SK-N-SH treated with all-trans-retinoic acid at 6 μM for 48 hours (cell line): ENCODE measurements at regions not wholly inside any gene's neighbourhood (a gene's known extent, or its start where the extent isn't known, plus 50 kb on each side); places are given as distances from the start of the nearest gene placed in this dataset.

Experiments used
- ATAC-seq: fragments of 200-7000 bp; cut with Tn5 transposase; 3 replicates; pipeline ENCODE4 v1.9.1; 2020; ENCODE audit warnings: mild to moderate bottlenecking, moderate library complexity
- ARNTL ChIP-seq: fragments of 450-650 bp; formaldehyde crosslinking; IDR thresholded peaks from 2 replicates; pipeline ENCODE4 v1.5.0; 2020; ENCODE audit warnings: low read depth, mild to moderate bottlenecking, moderate library complexity, borderline replicate concordance
- BACH2 ChIP-seq: fragments of 250-450 bp; sonication (Bioruptor Pico); IDR thresholded peaks from 2 replicates; pipeline ENCODE4 v1.9.0; 2021; ENCODE audit warnings: mild to moderate bottlenecking, borderline replicate concordance
- CREB5 ChIP-seq: fragments of 250-450 bp; sonication (Bioruptor Pico); IDR thresholded peaks from 2 replicates; pipeline ENCODE4 v1.5.1; 2020; ENCODE audit warnings: low read depth, mild to moderate bottlenecking, moderate library complexity
- CSDC2 ChIP-seq: fragments of 250-450 bp; sonication (Bioruptor Pico); IDR thresholded peaks from 2 replicates; pipeline ENCODE4 v1.5.0; 2020; ENCODE audit warnings: mild to moderate bottlenecking, moderate library complexity
- CSRNP3 ChIP-seq: fragments of 250-450 bp; sonication (Bioruptor Pico); IDR thresholded peaks from 2 replicates; pipeline ENCODE4 v1.5.1; 2021; ENCODE audit warnings: mild to moderate bottlenecking, moderate library complexity
- ESRRG ChIP-seq: fragments of 250-450 bp; sonication (Bioruptor Pico); IDR thresholded peaks from 2 replicates; pipeline ENCODE4 v1.6.1; 2021; ENCODE audit warnings: mild to moderate bottlenecking
- ISL1 ChIP-seq: fragments of 250-450 bp; sonication (Bioruptor Pico); IDR thresholded peaks from 2 replicates; pipeline ENCODE4 v2.1.2; 2022; ENCODE audit warnings: mild to moderate bottlenecking, moderate library complexity
- OSR1 ChIP-seq: fragments of 250-450 bp; sonication (Bioruptor Pico); IDR thresholded peaks from 2 replicates; pipeline ENCODE4 v1.8.0; 2022; ENCODE audit warnings: moderate library complexity, mild to moderate bottlenecking, inconsistent platforms
- PATZ1 ChIP-seq: fragments of 250-450 bp; sonication (Bioruptor Pico); IDR thresholded peaks from 2 replicates; pipeline ENCODE4 v1.8.0; 2020; ENCODE audit warnings: mild to moderate bottlenecking, moderate library complexity, borderline replicate concordance
- POU6F1 ChIP-seq: fragments of 250-450 bp; sonication (Bioruptor Pico); IDR thresholded peaks from 2 replicates; pipeline ENCODE4 v1.8.0; 2021; ENCODE audit warnings: low read depth, mild to moderate bottlenecking, moderate library complexity, borderline replicate concordance
- PPARA ChIP-seq: fragments of 250-450 bp; sonication (Bioruptor Pico); IDR thresholded peaks from 2 replicates; pipeline ENCODE4 v1.5.0; 2020; ENCODE audit warnings: mild to moderate bottlenecking, borderline replicate concordance
- RARB ChIP-seq: fragments of 250-450 bp; sonication (Bioruptor Pico); IDR thresholded peaks from 2 replicates; pipeline ENCODE4 v1.8.0; 2021; ENCODE audit warnings: mild to moderate bottlenecking, moderate library complexity
- SNAI2 ChIP-seq: fragments of 250-450 bp; sonication (Bioruptor Pico); IDR thresholded peaks from 2 replicates; pipeline ENCODE4 v1.5.0; 2020; ENCODE audit warnings: mild to moderate bottlenecking, moderate library complexity
- TCF4 ChIP-seq: fragments of 250-450 bp; sonication (Bioruptor Pico); IDR thresholded peaks from 2 replicates; pipeline ENCODE4 v1.8.0; 2021; ENCODE audit warnings: mild to moderate bottlenecking, moderate library complexity, borderline replicate concordance
- TOX ChIP-seq: fragments of 250-450 bp; sonication (Bioruptor Pico); IDR thresholded peaks from 2 replicates; pipeline ENCODE4 v1.8.0; 2021; ENCODE audit warnings: mild to moderate bottlenecking, moderate library complexity, borderline replicate concordance
- TSHZ2 ChIP-seq: fragments of 250-450 bp; sonication (Bioruptor Pico); IDR thresholded peaks from 2 replicates; pipeline ENCODE4 v1.5.0; 2020; ENCODE audit warnings: mild to moderate bottlenecking, moderate library complexity
- ZC3H10 ChIP-seq: fragments of 250-450 bp; sonication (Bioruptor Pico); IDR thresholded peaks from 2 replicates; pipeline ENCODE4 v1.5.1; 2021; ENCODE audit warnings: mild to moderate bottlenecking, moderate library complexity
- ZFP30 ChIP-seq: fragments of 450-650 bp; formaldehyde crosslinking; IDR thresholded peaks from 2 replicates; pipeline ENCODE4 v1.5.0; 2022; ENCODE audit warnings: mild to moderate bottlenecking, moderate library complexity
- ZNF565 ChIP-seq: fragments of 450-650 bp; formaldehyde crosslinking; conservative IDR thresholded peaks from 2 replicates; pipeline ENCODE4 v1.5.0; 2020; ENCODE audit warnings: low read depth, mild to moderate bottlenecking, moderate library complexity
- ZNF70 ChIP-seq: fragments of 450-650 bp; formaldehyde crosslinking; IDR thresholded peaks from 2 replicates; pipeline ENCODE4 v1.5.0; 2020; ENCODE audit warnings: mild to moderate bottlenecking, moderate library complexity

GRCh38 chr7:25304691-25305090 is 76.4 kb upstream of the NPVF start:
- no peak for ATAC-seq
- TF ChIP-seq ARNTL (CRISPR knock-in tag): no peak
- no peak for TF ChIP-seq TOX (CRISPR knock-in tag)
- TF ChIP-seq CSRNP3: no peak
- TF ChIP-seq POU6F1: no peak
- TF ChIP-seq RARB (CRISPR knock-in tag): no peak
- TF ChIP-seq ZFP30 (CRISPR knock-in tag): no peak
- TF ChIP-seq ZC3H10 (CRISPR knock-in tag): no peak
- TF ChIP-seq OSR1 (CRISPR knock-in tag): no peak
- TF ChIP-seq TSHZ2: no peak
- no peak for TF ChIP-seq CSDC2 (CRISPR knock-in tag)
- TF ChIP-seq SNAI2: no peak
- TF ChIP-seq CREB5 (CRISPR knock-in tag): no peak
- TF ChIP-seq BACH2: no peak
- no peak for TF ChIP-seq PATZ1 (CRISPR knock-in tag)
- TF ChIP-seq PPARA: no peak
- TF ChIP-seq TCF4: no peak

GRCh38 chr7:25305831-25306230 is 77.5 kb upstream of the NPVF start:
- TF ChIP-seq CREB5 (CRISPR knock-in tag) (no peak), PATZ1 (CRISPR knock-in tag) (no peak)
- ATAC-seq: no peak

- no peak for ATAC-seq
- TF ChIP-seq PATZ1 (CRISPR knock-in tag) (no peak), POU6F1 (no peak), ZNF565 (CRISPR knock-in tag) (no peak), ZFP30 (CRISPR knock-in tag) (no peak), TOX (CRISPR knock-in tag) (no peak), TCF4 (no peak), PPARA (no peak), ZC3H10 (CRISPR knock-in tag) (no peak), ISL1 (CRISPR knock-in tag) (no peak), ARNTL (CRISPR knock-in tag) (no peak), BACH2 (no peak), ESRRG (no peak), ZNF70 (CRISPR knock-in tag) (no peak)
Observed at GRCh38 chr7:25307624-25308023, 79.3 kb upstream of the NPVF start.
